ENCODE measurements at regions not wholly inside any gene's neighbourhood (a gene's known extent, or its start where the extent isn't known, plus 50 kb on each side); places are given as distances from the start of the nearest gene placed in this dataset.
A peak's percentile ranks its signal among the peaks of the same experiment; 100 is the strongest.
"Not testable (repeated sequence)": the region's sequence is repeated elsewhere in the genome, so short reads cannot be mapped to it uniquely, and the experiment has no call there.

DNA sequence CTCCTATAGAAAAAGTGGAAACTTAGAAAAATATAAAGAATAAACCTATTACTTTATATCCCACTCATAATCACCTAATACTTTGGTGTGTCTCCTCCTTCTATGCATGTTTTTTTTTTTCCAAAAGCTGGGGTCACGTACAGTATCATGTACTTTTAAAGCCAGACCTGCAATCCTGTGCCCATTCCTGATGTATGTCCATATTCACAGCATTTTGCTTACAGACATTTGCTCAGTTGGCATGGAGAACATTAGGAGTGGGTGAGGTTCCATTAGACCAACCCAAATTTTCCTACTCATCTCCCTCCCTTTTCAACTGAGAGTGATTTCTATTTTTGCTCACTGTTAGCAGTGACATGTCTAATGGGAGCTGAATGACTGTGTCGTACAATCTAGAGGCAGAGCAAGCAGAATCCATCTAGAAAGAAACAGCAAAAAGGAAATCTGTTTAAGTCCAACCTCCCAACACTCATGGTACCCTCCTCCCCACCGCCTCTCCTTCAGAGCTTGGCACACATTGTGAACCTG, 195.6 kb upstream of the KLF3 start:
- Histone ChIP-seq H3K36me3 (ENCODE audit: control insufficient read depth, low read depth, low read length) (no peaks in the 10 kb centered on the region), H3K9me3 (ENCODE audit: control insufficient read depth, low read depth, low read length) (peaks cover 8% of the 10 kb centered on the region), H3K4me3 (ENCODE audit: low read length) (no peak overlapping the region), H3K27me3 (ENCODE audit: control insufficient read depth, insufficient read depth, low read length) (no peaks in the 10 kb centered on the region), H3K27ac (ENCODE audit: low read length) (no peak overlapping the region), H3K4me1 (ENCODE audit: control insufficient read depth, low read depth, low read length) (no peaks in the 10 kb centered on the region), H3K9ac (ENCODE audit: low read length) (no peak overlapping the region)

DNA sequence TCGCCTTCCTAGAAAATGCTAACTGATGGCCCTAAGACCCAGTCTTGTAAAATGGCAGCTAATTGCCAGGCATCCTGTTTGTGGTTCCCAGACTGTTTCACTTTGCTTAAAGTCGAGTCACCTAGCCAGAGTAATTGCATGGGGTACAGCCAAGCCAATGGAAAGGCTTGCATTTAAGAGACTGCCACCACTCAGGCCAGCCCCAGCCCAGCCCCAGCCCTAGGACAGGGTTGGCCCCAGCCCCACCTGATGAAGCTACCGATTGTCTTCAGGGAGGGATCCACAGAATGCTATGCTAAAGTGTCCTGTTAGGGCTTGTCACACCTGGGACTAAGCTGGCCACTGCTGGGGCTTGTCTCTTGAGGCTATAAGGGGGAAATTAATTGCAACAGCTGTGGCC, 194.6 kb upstream of the KLF3 start:
- Histone ChIP-seq H3K9ac (ENCODE audit: low read length) (no peak overlapping the region), H3K4me1 (ENCODE audit: control insufficient read depth, low read depth, low read length) (no peaks in the 10 kb centered on the region), H3K4me3 (ENCODE audit: low read length) (no peak overlapping the region), H3K27ac (ENCODE audit: low read length) (no peak overlapping the region), H3K9me3 (ENCODE audit: control insufficient read depth, low read depth, low read length) (peaks cover 8% of the 10 kb centered on the region), H3K36me3 (ENCODE audit: control insufficient read depth, low read depth, low read length) (no peaks in the 10 kb centered on the region), H3K27me3 (ENCODE audit: control insufficient read depth, insufficient read depth, low read length) (no peaks in the 10 kb centered on the region)

DNA sequence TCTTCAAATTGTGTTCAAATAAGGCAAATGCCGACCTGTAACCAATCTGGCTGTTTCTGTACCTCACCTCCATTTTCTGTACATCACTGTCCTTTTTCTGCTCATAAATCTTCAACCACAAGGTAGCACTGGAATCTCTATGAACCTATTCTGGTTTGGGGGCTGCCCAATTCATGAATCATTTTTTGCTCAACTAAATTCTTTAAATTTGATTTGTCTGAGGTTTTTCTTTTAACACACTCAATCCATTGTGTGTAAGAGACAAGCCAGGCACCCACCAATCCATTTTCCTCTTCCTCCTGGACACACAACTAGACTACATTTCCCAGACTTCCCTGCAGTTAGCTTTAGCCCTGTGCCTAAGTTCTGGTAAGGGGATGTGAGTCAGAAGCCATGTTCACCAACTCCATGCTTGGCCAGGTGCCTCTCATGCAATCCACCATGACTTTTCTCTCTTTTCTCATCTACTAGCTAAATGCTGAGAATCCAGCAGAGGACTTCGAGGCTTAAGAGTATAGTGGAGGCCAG, 193.2 kb upstream of the KLF3 start:
- Histone ChIP-seq H3K9me3 (ENCODE audit: control insufficient read depth, low read depth, low read length) (peaks cover 8% of the 10 kb centered on the region), H3K27ac (ENCODE audit: low read length) (no peak overlapping the region), H3K4me1 (ENCODE audit: control insufficient read depth, low read depth, low read length) (no peaks in the 10 kb centered on the region), H3K4me3 (ENCODE audit: low read length) (no peak overlapping the region), H3K9ac (ENCODE audit: low read length) (no peak overlapping the region), H3K27me3 (ENCODE audit: control insufficient read depth, insufficient read depth, low read length) (no peaks in the 10 kb centered on the region), H3K36me3 (ENCODE audit: control insufficient read depth, low read depth, low read length) (no peaks in the 10 kb centered on the region)

DNA sequence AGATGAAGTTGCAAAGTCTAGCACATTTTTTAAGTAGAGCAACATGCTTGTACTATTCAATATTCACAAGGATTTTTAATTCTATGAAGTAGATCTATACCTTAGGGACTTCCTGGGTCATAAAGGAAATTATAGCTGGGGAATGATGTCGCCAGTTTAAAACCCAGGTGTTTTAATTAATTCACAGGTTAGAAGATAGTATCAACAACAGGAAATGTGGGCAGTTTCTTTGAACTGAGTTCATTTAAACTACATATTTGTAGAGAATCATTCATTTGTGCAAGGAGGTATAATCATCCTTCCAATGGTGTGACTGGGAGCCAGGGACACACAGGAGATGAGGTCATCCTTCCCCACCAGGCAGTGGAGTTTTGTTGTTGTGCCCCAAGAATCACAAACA, 181.3 kb upstream of the KLF3 start:
- Histone ChIP-seq H3K27ac (ENCODE audit: low read length) (no peak overlapping the region), H3K9me3 (ENCODE audit: control insufficient read depth, low read depth, low read length) (no peaks in the 10 kb centered on the region), H3K4me1 (ENCODE audit: control insufficient read depth, low read depth, low read length) (no peaks in the 10 kb centered on the region), H3K27me3 (ENCODE audit: control insufficient read depth, insufficient read depth, low read length) (no peaks in the 10 kb centered on the region), H3K36me3 (ENCODE audit: control insufficient read depth, low read depth, low read length) (no peaks in the 10 kb centered on the region), H3K4me3 (ENCODE audit: low read length) (no peak overlapping the region), H3K9ac (ENCODE audit: low read length) (no peak overlapping the region)

DNA sequence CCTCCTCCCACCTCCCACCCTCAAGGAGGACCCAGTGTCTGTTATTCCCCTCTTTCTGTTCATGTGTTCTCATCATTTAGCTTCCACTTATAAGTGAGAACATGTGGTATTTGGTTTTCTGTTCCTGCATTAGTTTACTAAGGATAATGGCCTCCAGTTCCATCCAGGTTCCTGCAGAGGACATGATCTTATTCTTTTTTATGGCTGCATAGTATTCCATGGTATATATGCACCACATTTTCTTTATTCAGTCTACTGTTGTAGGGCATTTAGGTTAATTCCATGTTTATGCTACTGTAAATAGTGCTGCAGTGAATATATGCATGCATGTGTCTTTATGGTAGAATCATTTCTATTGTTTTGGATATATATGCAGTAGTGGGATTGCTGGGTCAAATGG, 180.4 kb upstream of the KLF3 start:
- not testable (repeated sequence) for H3K27me3 ChIP-seq (ENCODE audit: control insufficient read depth, insufficient read depth, low read length); H3K4me1 ChIP-seq (ENCODE audit: control insufficient read depth, low read depth, low read length); H3K9ac ChIP-seq (ENCODE audit: low read length); H3K36me3 ChIP-seq (ENCODE audit: control insufficient read depth, low read depth, low read length); H3K27ac ChIP-seq (ENCODE audit: low read length); H3K9me3 ChIP-seq (ENCODE audit: control insufficient read depth, low read depth, low read length); H3K4me3 ChIP-seq (ENCODE audit: low read length)

DNA sequence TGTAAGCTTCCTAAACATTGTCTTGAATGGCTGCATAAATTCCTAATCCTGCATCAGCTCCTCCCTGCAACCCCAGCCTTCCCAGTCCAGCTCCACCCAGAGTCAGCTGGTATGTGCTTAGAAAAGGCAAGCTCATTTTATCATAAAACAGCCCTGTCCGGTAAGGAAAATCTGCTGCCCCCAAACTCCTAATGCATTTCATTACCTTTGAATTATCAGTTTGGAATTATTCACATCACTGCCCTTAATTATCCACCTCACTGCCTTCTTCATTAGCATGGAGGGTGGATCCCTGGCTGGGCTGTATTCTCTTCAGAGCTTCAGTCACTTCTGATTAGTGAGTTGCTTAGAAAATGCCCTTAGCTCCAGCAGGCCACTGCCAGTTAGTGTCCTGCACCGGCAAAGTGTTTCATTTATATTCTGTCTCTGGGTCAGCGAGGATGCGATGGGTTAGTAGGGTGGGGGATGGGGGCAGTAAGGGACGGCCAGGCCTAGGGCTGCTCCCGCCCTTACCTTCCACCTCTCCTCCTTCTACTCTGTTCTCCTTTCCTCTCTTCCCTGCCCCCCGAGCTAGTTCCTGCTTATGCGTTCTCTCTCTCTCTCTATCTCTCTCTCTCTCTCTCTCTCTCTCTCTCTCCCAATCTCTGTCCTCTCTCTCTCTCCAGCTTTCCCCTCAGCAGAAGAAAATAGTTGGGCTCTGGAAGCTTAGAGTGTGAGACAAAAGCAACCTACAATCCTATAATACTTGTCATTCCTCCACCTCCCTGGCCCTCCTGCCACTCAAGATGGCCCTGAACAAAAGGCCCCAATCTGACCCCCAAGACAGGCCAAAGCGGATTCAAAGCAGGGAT, 174.8 kb upstream of the KLF3 start:
- Histone ChIP-seq H3K36me3 (ENCODE audit: control insufficient read depth, low read depth, low read length) (no peaks in the 10 kb centered on the region), H3K9ac (ENCODE audit: low read length) (peak overlapping the region; percentile 36), H3K27me3 (ENCODE audit: control insufficient read depth, insufficient read depth, low read length) (no peaks in the 10 kb centered on the region), H3K4me3 (ENCODE audit: low read length) (peak overlapping the region; percentile 41), H3K4me1 (ENCODE audit: control insufficient read depth, low read depth, low read length) (peaks cover 34% of the 10 kb centered on the region), H3K9me3 (ENCODE audit: control insufficient read depth, low read depth, low read length) (no peaks in the 10 kb centered on the region), H3K27ac (ENCODE audit: low read length) (peak overlapping the region; percentile 62)

DNA sequence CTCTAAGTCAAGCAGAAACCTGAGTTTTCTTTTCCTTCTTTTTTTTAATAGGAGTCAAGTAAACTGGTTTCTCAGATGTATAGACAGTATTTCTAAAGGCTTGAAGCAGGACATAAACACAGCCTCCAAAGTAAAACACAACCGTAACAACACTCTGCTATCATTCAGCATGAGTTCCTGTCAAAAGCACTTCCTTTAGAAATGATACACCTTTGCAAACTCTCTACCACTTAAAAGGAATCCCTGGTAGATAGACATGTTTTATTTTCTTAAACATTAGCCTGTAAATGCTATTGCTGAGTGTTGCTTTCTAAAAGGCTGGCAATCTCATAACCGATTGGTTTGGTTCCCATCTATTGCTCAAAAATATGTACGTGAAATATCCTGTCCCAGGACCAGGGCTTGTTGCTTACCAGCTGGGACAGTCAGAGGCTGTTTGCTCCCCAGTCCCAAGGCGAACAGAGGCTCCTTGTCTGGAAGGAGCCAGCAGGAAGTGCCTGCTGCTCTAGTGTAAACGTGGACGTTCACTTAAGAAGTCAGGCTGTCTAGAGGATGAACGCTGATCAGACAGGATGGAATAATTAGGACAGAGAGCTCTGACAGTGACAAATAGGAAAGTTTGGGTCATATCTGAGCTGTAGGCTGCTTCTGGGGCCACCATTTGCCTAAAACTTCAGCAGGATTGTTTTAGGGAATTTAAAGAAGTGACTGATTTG, 173.9 kb upstream of the KLF3 start:
- Histone ChIP-seq H3K9ac (ENCODE audit: low read length) (peak overlapping the region; percentile 36), H3K27ac (ENCODE audit: low read length) (peak overlapping the region; percentile 62)

DNA sequence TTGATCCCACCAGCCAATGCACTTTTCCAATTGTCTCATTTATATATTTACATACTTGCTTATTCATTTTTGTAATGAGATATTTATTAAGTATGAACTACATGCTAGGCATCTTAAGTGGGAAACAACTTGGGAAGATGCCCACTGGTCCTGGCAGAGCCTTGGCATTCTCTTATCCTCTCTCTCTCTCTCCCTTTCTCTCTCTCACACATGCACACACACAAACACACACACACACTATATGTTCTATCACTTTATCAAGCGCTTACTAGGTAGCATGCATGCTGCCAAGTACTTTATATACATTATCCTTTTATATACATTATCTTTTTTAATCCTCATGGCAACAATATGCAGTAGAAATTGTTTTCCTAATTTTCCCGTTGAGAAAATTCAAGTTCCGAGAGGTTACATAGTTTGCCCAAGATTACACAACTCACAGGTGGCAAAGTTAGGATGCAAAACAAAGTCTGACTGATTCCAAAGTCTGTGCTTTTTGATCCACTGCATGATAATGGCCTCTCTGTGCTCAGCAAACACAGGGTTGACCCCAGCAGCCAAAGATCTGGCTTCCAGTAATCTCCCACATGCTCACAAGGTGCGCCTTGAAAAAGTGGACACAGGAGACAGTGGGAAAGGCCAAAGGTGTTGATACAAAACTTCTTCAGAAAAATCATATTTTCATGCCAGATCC, 173.1 kb upstream of the KLF3 start:
- Histone ChIP-seq H3K9ac (ENCODE audit: low read length) (no peak overlapping the region), H3K36me3 (ENCODE audit: control insufficient read depth, low read depth, low read length) (no peaks in the 10 kb centered on the region), H3K4me3 (ENCODE audit: low read length) (no peak overlapping the region), H3K9me3 (ENCODE audit: control insufficient read depth, low read depth, low read length) (no peaks in the 10 kb centered on the region), H3K27ac (ENCODE audit: low read length) (no peak overlapping the region), H3K27me3 (ENCODE audit: control insufficient read depth, insufficient read depth, low read length) (no peaks in the 10 kb centered on the region), H3K4me1 (ENCODE audit: control insufficient read depth, low read depth, low read length) (peaks cover 42% of the 10 kb centered on the region)

More for the DNA sequence above, 173.9 kb upstream of the KLF3 start:
- H3K4me3 ChIP-seq (ENCODE audit: low read length), result peak overlapping the region; percentile 7
- H3K36me3 ChIP-seq (ENCODE audit: control insufficient read depth, low read depth, low read length), result no peaks in the 10 kb centered on the region
- no peaks in the 10 kb centered on the region for H3K9me3 ChIP-seq (ENCODE audit: control insufficient read depth, low read depth, low read length)
- peaks cover 34% of the 10 kb centered on the region for H3K4me1 ChIP-seq (ENCODE audit: control insufficient read depth, low read depth, low read length)
- H3K27me3 ChIP-seq (ENCODE audit: control insufficient read depth, insufficient read depth, low read length), result no peaks in the 10 kb centered on the region

DNA sequence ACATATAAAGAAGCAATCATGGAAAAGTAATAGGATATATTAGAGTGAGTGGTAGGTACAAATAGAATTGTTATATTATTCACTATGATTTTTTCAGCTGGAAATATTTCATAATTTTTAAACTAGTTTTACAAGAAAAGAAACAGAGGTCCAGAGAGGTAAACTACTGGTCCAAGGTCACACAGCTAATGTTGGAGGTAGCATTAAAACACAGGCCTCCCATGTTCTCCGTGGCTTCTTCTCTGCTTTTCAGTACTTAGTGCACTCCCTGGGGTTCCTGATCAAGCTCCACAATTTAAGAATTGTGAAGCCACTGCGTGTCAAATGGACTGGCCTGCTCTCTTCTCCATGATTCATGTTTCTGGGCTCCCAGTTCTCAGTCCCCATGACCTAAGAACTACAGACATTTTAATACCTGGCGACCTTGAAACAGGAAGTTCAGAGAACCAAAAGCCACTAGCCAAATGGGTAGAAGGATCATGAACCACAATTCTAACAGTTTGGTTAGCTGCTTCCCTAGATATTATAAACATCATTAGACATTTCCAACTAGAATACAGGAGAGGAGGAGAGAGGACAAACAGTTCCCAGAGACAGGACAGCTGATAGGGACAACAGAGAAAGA, 172.0 kb upstream of the KLF3 start:
- H3K4me1 ChIP-seq (ENCODE audit: control insufficient read depth, low read depth, low read length), result peaks cover 42% of the 10 kb centered on the region

DNA sequence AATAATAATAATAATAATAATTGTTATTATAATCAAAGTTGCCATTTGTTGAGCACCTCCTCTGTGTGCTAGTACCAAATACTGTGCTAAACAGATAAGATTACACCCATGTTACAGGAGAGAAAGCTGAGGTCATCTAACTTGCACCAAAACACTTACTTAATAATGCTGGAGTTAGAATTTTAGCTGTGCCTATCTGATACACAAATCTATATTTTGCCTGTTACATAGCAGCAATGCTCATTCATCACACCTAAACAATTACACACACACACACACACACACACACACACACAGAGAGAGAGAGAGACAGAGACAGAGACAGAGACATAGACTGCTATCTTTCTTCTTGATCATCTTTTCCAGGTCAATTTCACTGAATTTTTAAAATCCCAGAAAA, 170.9 kb upstream of the KLF3 start:
- no peaks in the 10 kb centered on the region for H3K27me3 ChIP-seq (ENCODE audit: control insufficient read depth, insufficient read depth, low read length)
- H3K36me3 ChIP-seq (ENCODE audit: control insufficient read depth, low read depth, low read length), result no peaks in the 10 kb centered on the region
- no peak overlapping the region for H3K27ac ChIP-seq (ENCODE audit: low read length)
- peaks cover 42% of the 10 kb centered on the region for H3K4me1 ChIP-seq (ENCODE audit: control insufficient read depth, low read depth, low read length)
- no peak overlapping the region for H3K9ac ChIP-seq (ENCODE audit: low read length)
- no peaks in the 10 kb centered on the region for H3K9me3 ChIP-seq (ENCODE audit: control insufficient read depth, low read depth, low read length)
- no peak overlapping the region for H3K4me3 ChIP-seq (ENCODE audit: low read length)

More for the DNA sequence above, 172.0 kb upstream of the KLF3 start:
- Histone ChIP-seq H3K9ac (ENCODE audit: low read length) (no peak overlapping the region), H3K27ac (ENCODE audit: low read length) (no peak overlapping the region), H3K9me3 (ENCODE audit: control insufficient read depth, low read depth, low read length) (no peaks in the 10 kb centered on the region), H3K27me3 (ENCODE audit: control insufficient read depth, insufficient read depth, low read length) (no peaks in the 10 kb centered on the region), H3K4me3 (ENCODE audit: low read length) (no peak overlapping the region), H3K36me3 (ENCODE audit: control insufficient read depth, low read depth, low read length) (no peaks in the 10 kb centered on the region)

DNA sequence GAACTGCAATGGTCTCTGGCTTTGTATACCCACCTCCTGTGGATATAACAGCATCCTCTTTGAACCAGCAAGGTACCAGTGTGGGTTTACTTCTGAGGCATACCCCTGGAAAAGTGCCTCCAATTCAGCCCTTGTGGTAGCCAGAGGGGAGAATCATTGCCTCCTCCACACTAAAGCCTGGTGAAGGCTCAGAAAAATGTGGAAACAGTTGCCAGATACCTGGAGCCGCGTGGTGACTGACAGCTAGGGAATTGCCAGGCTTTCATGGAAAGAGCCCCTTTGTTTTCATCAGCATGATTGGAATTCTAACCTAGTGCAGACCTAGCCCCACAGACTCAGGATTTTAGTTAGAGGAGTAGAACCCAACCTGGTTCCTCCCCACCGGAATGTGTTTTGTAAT, 168.6 kb upstream of the KLF3 start:
- Histone ChIP-seq H3K4me1 (ENCODE audit: control insufficient read depth, low read depth, low read length) (peaks cover 19% of the 10 kb centered on the region), H3K9me3 (ENCODE audit: control insufficient read depth, low read depth, low read length) (no peaks in the 10 kb centered on the region), H3K9ac (ENCODE audit: low read length) (no peak overlapping the region), H3K36me3 (ENCODE audit: control insufficient read depth, low read depth, low read length) (no peaks in the 10 kb centered on the region), H3K4me3 (ENCODE audit: low read length) (no peak overlapping the region), H3K27ac (ENCODE audit: low read length) (no peak overlapping the region), H3K27me3 (ENCODE audit: control insufficient read depth, insufficient read depth, low read length) (no peaks in the 10 kb centered on the region)

Data from iPS-18a (cell line).